DOHH2 (cell line): ENCODE measurements at regions not wholly inside any gene's neighbourhood (a gene's known extent, or its start where the extent isn't known, plus 50 kb on each side); places are given as distances from the start of the nearest gene placed in this dataset.

Source experiments
- H3F3A ChIP-seq: fragments of 200-600 bp; sonication (generic), shearing (Covaris generic); 2 replicates; pipeline ENCODE4 v1.6.0; 2016; ENCODE audit warnings: antibody characterized with exemption, mild to moderate bottlenecking; ENCODE audit not compliant: control insufficient read depth, insufficient read depth
- H3K27ac ChIP-seq: fragments of 200-600 bp; sonication (generic); 2 replicates; pipeline ENCODE4 v1.5.1; 2014; ENCODE audit warnings: low read depth, mild to moderate bottlenecking, low read length, moderate library complexity
- H3K27me3 ChIP-seq: fragments of 200-600 bp; sonication (generic); 2 replicates; pipeline ENCODE4 v1.6.1; 2014; ENCODE audit warnings: mild to moderate bottlenecking, low read length, mixed read lengths; ENCODE audit not compliant: control insufficient read depth
- H3K36me3 ChIP-seq: fragments of 200-600 bp; sonication (generic); 2 replicates; pipeline ENCODE4 v1.6.1; 2014; ENCODE audit warnings: mild to moderate bottlenecking, low read length, moderate library complexity, mixed read lengths; ENCODE audit not compliant: control insufficient read depth
- H3K4me1 ChIP-seq: fragments of 200-600 bp; sonication (generic); 2 replicates; pipeline ENCODE4 v1.6.1; 2014; ENCODE audit warnings: mild to moderate bottlenecking, low read length, mixed read lengths; ENCODE audit not compliant: control insufficient read depth
- H3K4me2 ChIP-seq: fragments of 200-600 bp; sonication (generic); 2 replicates; pipeline ENCODE4 v1.6.0; 2014; ENCODE audit warnings: mild to moderate bottlenecking, low read length, moderate library complexity
- H3K4me3 ChIP-seq: fragments of 200-600 bp; sonication (generic); 2 replicates; pipeline ENCODE4 v1.5.1; 2014; ENCODE audit warnings: mild to moderate bottlenecking, low read length, mixed read lengths
- H3K79me2 ChIP-seq: fragments of 200-600 bp; sonication (generic); 2 replicates; pipeline ENCODE4 v1.6.1; 2014; ENCODE audit warnings: mild to moderate bottlenecking, low read length, mixed read lengths; ENCODE audit not compliant: control insufficient read depth
- H3K9me2 ChIP-seq: fragments of 200-600 bp; sonication (generic); replicated peaks from 2 replicates; pipeline ENCODE4 v1.6.1; 2014; ENCODE audit warnings: mild to moderate bottlenecking, low read length, mixed read lengths; ENCODE audit not compliant: control insufficient read depth
- H3K9me3 ChIP-seq: fragments of 200-600 bp; sonication (generic); 2 replicates; pipeline ENCODE4 v1.6.1; 2014; ENCODE audit warnings: antibody characterized with exemption, low read length, mixed read lengths; ENCODE audit not compliant: control insufficient read depth, insufficient read depth
- H4K20me1 ChIP-seq: fragments of 200-600 bp; sonication (generic); 2 replicates; pipeline ENCODE4 v1.6.0; 2014; ENCODE audit warnings: low read depth, mild to moderate bottlenecking, antibody characterized with exemption, low read length, moderate library complexity; ENCODE audit not compliant: control insufficient read depth, insufficient read depth
- EZH2phosphoT487 ChIP-seq: fragments of 200-600 bp; sonication (generic); IDR thresholded peaks from 2 replicates; pipeline ENCODE4 v1.6.1; 2017; ENCODE audit warnings: borderline replicate concordance, mild to moderate bottlenecking, antibody characterized with exemption, low read length, moderate library complexity, mixed read lengths
- TF ChIP-seq, protein P1 (sequence below): fragments of 200-600 bp; sonication (generic); IDR thresholded peaks from one replicate; pipeline ENCODE4 v1.5.1; 2014; ENCODE audit warnings: antibody characterized with exemption, mild to moderate bottlenecking, low read depth, low read length; ENCODE audit not compliant: poor library complexity, severe bottlenecking

DNA sequence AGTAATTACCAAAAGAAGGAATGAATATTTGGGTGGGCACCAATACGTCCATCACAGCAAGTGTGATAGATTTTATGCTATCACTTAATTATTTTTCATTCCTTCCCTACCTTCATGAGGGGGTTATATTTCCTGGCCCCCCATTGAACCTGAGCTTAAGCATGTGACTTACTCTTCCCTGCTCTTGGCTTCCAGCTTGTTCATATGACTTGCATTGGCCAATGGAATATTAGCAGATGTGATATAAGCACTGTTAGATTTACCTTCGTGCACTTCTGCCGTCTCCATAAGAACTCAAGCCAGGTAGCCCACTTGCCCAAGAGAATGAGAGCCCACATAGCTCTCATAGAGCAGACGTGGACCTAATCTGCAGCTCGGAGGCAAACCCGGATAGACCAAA, 99.1 kb upstream of the SMARCA2 start:
- Histone ChIP-seq H3K4me3 (no peak overlapping the region), H3F3A (no peaks in the 10 kb centered on the region), H4K20me1 (no peaks in the 10 kb centered on the region), H3K27ac (no peak overlapping the region), H3K4me1 (no peaks in the 10 kb centered on the region), H3K9me3 (no peaks in the 10 kb centered on the region), H3K9me2 (no peaks in the 10 kb centered on the region), H3K79me2 (no peaks in the 10 kb centered on the region), H3K27me3 (0 out of 2 replicates have a peak, but pooled peaks cover 2% of the 10 kb centered on the region), H3K36me3 (no peaks in the 10 kb centered on the region), H3K4me2 (no peak overlapping the region)
- no peak for TF ChIP-seq EZH2phosphoT487
- TF ChIP-seq, protein P1, sequence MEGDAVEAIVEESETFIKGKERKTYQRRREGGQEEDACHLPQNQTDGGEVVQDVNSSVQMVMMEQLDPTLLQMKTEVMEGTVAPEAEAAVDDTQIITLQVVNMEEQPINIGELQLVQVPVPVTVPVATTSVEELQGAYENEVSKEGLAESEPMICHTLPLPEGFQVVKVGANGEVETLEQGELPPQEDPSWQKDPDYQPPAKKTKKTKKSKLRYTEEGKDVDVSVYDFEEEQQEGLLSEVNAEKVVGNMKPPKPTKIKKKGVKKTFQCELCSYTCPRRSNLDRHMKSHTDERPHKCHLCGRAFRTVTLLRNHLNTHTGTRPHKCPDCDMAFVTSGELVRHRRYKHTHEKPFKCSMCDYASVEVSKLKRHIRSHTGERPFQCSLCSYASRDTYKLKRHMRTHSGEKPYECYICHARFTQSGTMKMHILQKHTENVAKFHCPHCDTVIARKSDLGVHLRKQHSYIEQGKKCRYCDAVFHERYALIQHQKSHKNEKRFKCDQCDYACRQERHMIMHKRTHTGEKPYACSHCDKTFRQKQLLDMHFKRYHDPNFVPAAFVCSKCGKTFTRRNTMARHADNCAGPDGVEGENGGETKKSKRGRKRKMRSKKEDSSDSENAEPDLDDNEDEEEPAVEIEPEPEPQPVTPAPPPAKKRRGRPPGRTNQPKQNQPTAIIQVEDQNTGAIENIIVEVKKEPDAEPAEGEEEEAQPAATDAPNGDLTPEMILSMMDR, result no peak

DNA sequence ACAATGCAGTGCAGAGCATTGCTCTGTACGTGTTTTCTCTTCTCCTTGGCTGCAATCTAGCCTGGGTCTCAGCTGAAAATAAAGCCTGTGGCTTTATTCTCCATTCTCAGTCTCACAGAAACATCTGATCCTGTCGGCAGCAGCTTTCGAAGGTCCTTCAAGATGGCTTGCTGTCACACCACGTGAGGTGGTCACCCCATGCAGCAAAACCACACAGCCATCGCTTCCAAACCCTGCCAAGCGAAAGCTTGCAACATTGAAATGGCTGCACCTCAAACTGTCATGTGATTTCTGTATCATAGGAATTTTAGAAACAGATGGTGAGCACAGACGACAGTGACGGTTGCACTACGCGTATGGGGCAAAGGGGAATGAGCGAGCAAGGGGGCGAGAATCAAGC, 98.5 kb upstream of the SMARCA2 start:
- 0 out of 2 replicates have a peak, but pooled peaks cover 2% of the 10 kb centered on the region for H3K27me3 ChIP-seq
- H4K20me1 ChIP-seq, result no peaks in the 10 kb centered on the region
- H3K4me1 ChIP-seq, result no peaks in the 10 kb centered on the region
- no peaks in the 10 kb centered on the region for H3K79me2 ChIP-seq
- no peaks in the 10 kb centered on the region for H3F3A ChIP-seq
- H3K36me3 ChIP-seq, result no peaks in the 10 kb centered on the region
- no peak overlapping the region for H3K4me3 ChIP-seq
- H3K4me2 ChIP-seq, result no peak overlapping the region
- H3K9me3 ChIP-seq, result no peaks in the 10 kb centered on the region
- TF ChIP-seq EZH2phosphoT487, result no peak
- TF ChIP-seq, protein P1, result no peak
- no peak overlapping the region for H3K27ac ChIP-seq
- no peaks in the 10 kb centered on the region for H3K9me2 ChIP-seq

DNA sequence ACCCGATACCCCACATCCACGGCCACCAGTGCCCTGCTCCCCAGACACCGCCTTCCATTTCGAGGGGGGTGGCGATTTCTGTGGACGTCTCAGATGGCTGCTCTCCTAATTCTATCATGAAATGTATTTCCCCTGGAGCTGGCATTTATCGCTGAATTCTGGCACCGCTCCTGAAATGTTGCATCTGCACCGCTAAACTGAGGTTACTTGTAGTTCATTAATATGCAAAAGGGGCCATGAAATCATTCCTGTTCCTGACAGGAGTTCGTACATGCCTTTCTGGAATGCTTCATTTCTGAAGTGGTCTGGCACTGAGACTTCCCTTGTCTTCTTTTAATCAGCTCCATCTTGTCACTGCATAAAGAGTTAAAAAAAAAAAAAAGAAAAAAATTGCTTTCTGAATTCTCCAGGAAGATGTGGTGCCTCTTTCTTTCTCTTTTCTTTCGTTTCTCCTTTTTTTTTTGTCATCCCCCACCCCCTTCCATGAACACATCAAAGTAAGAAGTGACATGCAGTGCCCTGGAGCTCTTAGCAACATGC, 97.7 kb upstream of the SMARCA2 start:
- no peaks in the 10 kb centered on the region for H3F3A ChIP-seq
- H4K20me1 ChIP-seq, result no peaks in the 10 kb centered on the region
- H3K27ac ChIP-seq, result no peak overlapping the region
- H3K36me3 ChIP-seq, result no peaks in the 10 kb centered on the region
- H3K9me3 ChIP-seq, result no peaks in the 10 kb centered on the region
- no peak overlapping the region for H3K4me2 ChIP-seq
- H3K9me2 ChIP-seq, result no peaks in the 10 kb centered on the region
- H3K4me1 ChIP-seq, result no peaks in the 10 kb centered on the region
- H3K4me3 ChIP-seq, result no peak overlapping the region
- 0 out of 2 replicates have a peak, but pooled peaks cover 2% of the 10 kb centered on the region for H3K27me3 ChIP-seq
- H3K79me2 ChIP-seq, result no peaks in the 10 kb centered on the region
- TF ChIP-seq, protein P1, result no peak
- no peak for TF ChIP-seq EZH2phosphoT487
